GM18511 (cell line): ENCODE measurements at regions not wholly inside any gene's neighbourhood (a gene's known extent, or its start where the extent isn't known, plus 50 kb on each side); places are given as distances from the start of the nearest gene placed in this dataset.
"Not testable (repeated sequence)": the region's sequence is repeated elsewhere in the genome, so short reads cannot be mapped to it uniquely, and the experiment has no call there.

Experiments
- ATAC-seq: cut with Tn5 transposase; IDR thresholded peaks from one replicate; pipeline ENCODE4 v1.9.1; 2021; ENCODE audit warnings: mild to moderate bottlenecking, moderate library complexity; ENCODE audit not compliant: unreplicated experiment

GRCh38 chr5:12910641-12911040, 1006.4 kb upstream of the CTNND2 start:
- no peak for ATAC-seq

- no peak for ATAC-seq
These were observed 998.4 kb upstream of the CTNND2 start for GRCh38 chr5:12902611-12903010.

- ATAC-seq: no peak
These were observed 997.5 kb upstream of the CTNND2 start for GRCh38 chr5:12901696-12902095.

- no peak for ATAC-seq
These were observed 991.8 kb upstream of the CTNND2 start for GRCh38 chr5:12896086-12896485.

- ATAC-seq: no peak
These were observed 980.8 kb upstream of the CTNND2 start for GRCh38 chr5:12885018-12885417.

- no peak for ATAC-seq
These were observed 979.1 kb upstream of the CTNND2 start for GRCh38 chr5:12883395-12883794.

- ATAC-seq: no peak
These were observed 972.5 kb upstream of the CTNND2 start for GRCh38 chr5:12876541-12877298.

GRCh38 chr5:12870872-12871539, 966.8 kb upstream of the CTNND2 start:
- ATAC-seq: no peak

GRCh38 chr5:12865529-12865928, 961.3 kb upstream of the CTNND2 start:
- no peak for ATAC-seq

- ATAC-seq: no peak
These were observed 957.8 kb upstream of the CTNND2 start for GRCh38 chr5:12861886-12862654.

- not testable (repeated sequence) for ATAC-seq
These were observed 951.9 kb upstream of the CTNND2 start for GRCh38 chr5:12856105-12856504.

GRCh38 chr5:12854386-12854785, 950.1 kb upstream of the CTNND2 start:
- no peak for ATAC-seq

- no peak for ATAC-seq
These were observed 947.5 kb upstream of the CTNND2 start for GRCh38 chr5:12851761-12852160.

GRCh38 chr5:12848709-12849108, 944.5 kb upstream of the CTNND2 start:
- no peak for ATAC-seq

GRCh38 chr5:12845549-12846159, 941.4 kb upstream of the CTNND2 start:
- ATAC-seq: no peak

- no peak for ATAC-seq
These were observed 936.7 kb upstream of the CTNND2 start for GRCh38 chr5:12840972-12841371.

- ATAC-seq: no peak
These were observed 933.3 kb upstream of the CTNND2 start for GRCh38 chr5:12837592-12837991.

- no peak for ATAC-seq
These were observed 920.9 kb upstream of the CTNND2 start for GRCh38 chr5:12825163-12825562.

- no peak for ATAC-seq
These were observed 901.0 kb upstream of the CTNND2 start for GRCh38 chr5:12805165-12805698.

- ATAC-seq: no peak
These were observed 894.9 kb upstream of the CTNND2 start for GRCh38 chr5:12799165-12799564.

GRCh38 chr5:12795333-12795663, 891.1 kb upstream of the CTNND2 start:
- no peak for ATAC-seq
